Stimulated activated naive CD8-positive, alpha-beta T cell treated with anti-CD3 and anti-CD28 coated beads, Interleukin-15, Interleukin-2, amounts not matched to agents 100 ng/mL and 50 ng/mL, for 24 hours (primary cell): ENCODE measurements at regions not wholly inside any gene's neighbourhood (a gene's known extent, or its start where the extent isn't known, plus 50 kb on each side); places are given as distances from the start of the nearest gene placed in this dataset.

ENCODE experiments used
- H3K27ac Mint-ChIP-seq: one replicate; pipeline ENCODE4 v1.8.0; 2021; ENCODE audit warnings: mild to moderate bottlenecking, mixed read lengths
- H3K27me3 Mint-ChIP-seq: one replicate; pipeline ENCODE4 v1.8.0; 2021; ENCODE audit warnings: mixed read lengths
- H3K36me3 Mint-ChIP-seq: one replicate; pipeline ENCODE4 v1.8.0; 2021; ENCODE audit warnings: low read depth, mixed read lengths
- H3K4me1 Mint-ChIP-seq: one replicate; pipeline ENCODE4 v1.8.0; 2021; ENCODE audit warnings: low read depth, mixed read lengths
- H3K4me3 Mint-ChIP-seq: one replicate; pipeline ENCODE4 v1.8.0; 2021; ENCODE audit warnings: mild to moderate bottlenecking, mixed read lengths
- H3K9me3 Mint-ChIP-seq: one replicate; pipeline ENCODE4 v1.8.0; 2021; ENCODE audit warnings: mixed read lengths

DNA sequence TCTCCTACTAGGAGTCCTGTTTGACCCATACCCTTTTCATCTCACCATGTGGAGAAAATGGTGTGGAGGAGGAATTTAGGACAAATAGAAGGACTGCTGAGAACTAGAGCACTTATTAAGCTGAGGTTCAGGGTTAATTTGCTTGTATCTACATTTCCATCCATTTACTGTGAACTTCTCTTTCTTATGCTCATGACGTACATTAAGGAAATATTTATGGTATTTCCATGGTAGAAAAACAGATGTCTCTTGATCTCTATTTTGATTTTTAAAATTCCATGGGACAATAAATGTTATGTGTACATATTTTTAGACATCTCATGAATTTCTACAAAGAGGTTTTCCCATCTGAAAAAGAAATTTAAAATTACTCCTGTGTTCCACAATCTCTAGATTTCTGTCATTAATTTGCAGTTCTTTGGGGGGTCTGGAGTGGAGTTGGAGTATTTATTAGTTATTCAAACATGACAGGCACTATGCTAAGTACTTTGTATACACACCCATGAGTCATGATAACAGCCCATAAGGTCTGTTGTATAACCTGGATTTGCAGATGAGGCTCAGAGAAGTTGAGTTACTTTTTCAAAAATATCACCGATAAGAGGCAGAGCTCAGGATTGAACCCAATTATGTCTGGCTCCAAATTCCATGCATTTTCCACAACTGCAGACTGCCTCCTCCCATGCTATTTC is 112.6 kb downstream of the COPS8 start:
- H3K27ac Mint-ChIP-seq = no peak overlapping the region
- H3K4me3 Mint-ChIP-seq = no peak overlapping the region
- peaks cover 9% of the 10 kb centered on the region for H3K27me3 Mint-ChIP-seq
- peaks cover 19% of the 10 kb centered on the region for H3K4me1 Mint-ChIP-seq
- no peaks in the 10 kb centered on the region for H3K36me3 Mint-ChIP-seq
- H3K9me3 Mint-ChIP-seq = no peaks in the 10 kb centered on the region

DNA sequence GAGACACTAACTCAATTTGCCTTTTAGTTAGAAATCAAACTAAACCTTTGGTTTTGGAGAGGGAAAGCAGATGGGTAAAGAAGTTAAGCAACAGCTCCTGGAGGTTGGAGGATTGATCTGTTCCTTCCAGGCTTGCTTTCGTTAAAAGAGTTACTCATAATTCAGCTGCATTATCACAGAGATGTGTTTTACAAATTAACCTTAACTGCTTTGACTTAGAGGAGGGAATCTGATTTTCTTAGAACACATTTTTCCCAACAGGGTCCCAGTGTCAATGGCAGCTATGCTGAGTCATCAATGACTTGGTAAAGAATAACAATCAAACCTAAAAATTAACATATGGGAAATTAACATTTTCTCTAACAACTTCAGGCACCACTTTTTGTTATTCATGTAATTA is 113.4 kb downstream of the COPS8 start:
- no peaks in the 10 kb centered on the region for H3K9me3 Mint-ChIP-seq
- peaks cover 19% of the 10 kb centered on the region for H3K4me1 Mint-ChIP-seq

DNA sequence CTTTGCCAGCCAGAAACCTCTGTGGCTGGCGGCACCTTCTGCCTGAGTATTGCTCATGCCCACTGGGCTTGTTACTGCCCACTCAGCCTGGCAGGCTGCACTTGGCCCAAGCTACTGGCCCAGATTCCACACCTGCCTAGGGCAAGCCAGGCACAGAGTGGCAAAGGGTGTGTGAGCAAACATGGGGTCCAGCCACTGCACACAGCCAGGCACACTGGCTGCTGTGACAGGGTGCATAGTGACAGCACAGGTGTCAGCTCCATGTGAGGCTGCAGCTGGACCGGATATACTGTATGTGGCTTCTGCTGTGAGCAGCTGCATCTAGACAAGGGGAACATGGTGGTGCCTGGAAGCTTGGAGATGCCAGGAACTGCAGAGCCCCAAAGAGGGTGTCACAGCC is 113.9 kb downstream of the COPS8 start:
- H3K4me3 Mint-ChIP-seq = no peak overlapping the region
- H3K27me3 Mint-ChIP-seq = peaks cover 15% of the 10 kb centered on the region
- peaks cover 19% of the 10 kb centered on the region for H3K4me1 Mint-ChIP-seq
- no peak overlapping the region for H3K27ac Mint-ChIP-seq
- no peaks in the 10 kb centered on the region for H3K9me3 Mint-ChIP-seq
- no peaks in the 10 kb centered on the region for H3K36me3 Mint-ChIP-seq

More for the DNA sequence above, 113.4 kb downstream of the COPS8 start:
- Mint-ChIP-seq H3K36me3 (no peaks in the 10 kb centered on the region), H3K4me3 (no peak overlapping the region), H3K27me3 (peaks cover 15% of the 10 kb centered on the region), H3K27ac (no peak overlapping the region)

DNA sequence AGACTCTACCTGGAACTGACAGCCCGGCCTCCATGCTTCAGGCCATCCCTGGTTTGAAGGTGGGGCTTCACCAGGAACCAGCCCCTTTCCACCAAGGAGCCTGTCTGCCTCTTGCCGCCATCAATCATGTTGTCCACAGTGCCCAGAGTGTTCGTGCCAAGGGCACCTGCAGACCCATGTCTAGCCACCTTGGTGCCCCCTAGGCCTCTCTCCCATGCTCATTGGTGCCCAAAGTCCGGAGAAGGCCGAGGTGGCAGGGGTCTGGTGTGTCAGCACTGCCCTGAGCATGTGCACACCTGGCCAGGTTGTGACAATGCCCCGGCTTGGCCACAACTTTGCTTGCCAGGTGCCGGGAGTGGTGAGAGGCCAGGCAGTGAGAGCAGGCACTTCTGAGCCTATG is 114.8 kb downstream of the COPS8 start:
- Mint-ChIP-seq H3K27me3 (peaks cover 20% of the 10 kb centered on the region), H3K27ac (no peak overlapping the region), H3K4me3 (no peak overlapping the region)

DNA sequence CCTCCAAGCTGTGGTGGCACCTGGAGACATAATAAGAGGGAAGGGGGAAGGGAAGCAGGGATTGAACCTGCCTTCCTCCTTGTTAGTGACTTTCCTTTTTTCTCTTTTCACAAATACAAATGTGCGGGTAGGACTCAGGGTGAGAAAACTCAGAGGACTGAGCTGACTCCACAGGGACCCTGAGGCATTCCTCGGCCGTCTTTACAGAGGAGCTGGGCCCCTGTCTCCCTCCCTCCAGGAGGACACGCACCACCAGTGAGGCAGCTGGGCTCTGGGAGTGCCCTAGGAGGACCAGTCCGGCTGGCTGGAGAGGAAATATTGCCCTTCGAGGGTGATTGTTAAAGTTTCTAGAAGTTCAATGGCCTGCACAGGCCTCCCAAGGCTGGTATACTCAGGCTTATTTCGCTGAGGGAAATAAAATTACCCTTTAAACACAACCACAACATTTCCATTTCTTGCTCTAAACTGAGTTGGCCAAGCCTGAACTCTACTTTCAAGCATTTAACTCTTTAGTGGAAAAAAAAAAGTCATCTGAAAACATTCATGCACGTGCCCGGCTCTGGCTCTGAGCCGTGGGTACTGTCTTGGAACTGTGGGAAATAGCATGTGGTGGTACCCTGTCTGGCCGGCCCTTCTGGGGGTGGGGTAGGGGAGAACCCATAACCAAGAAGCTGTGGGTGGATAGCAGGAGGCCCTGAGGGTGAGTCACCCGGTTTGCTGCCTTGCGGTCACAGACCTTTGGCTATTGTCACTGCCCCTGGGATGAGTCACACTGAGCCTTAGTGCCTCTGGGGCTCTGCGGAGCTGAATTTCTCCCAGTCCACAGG is 116.0 kb downstream of the COPS8 start:
- no peaks in the 10 kb centered on the region for H3K36me3 Mint-ChIP-seq
- H3K9me3 Mint-ChIP-seq = no peaks in the 10 kb centered on the region
- no peak overlapping the region for H3K27ac Mint-ChIP-seq
- peaks cover 19% of the 10 kb centered on the region for H3K4me1 Mint-ChIP-seq
- H3K27me3 Mint-ChIP-seq = peaks cover 20% of the 10 kb centered on the region
- no peak overlapping the region for H3K4me3 Mint-ChIP-seq

More for the DNA sequence above, 114.8 kb downstream of the COPS8 start:
- Mint-ChIP-seq H3K9me3 (no peaks in the 10 kb centered on the region), H3K36me3 (no peaks in the 10 kb centered on the region), H3K4me1 (peaks cover 19% of the 10 kb centered on the region)

DNA sequence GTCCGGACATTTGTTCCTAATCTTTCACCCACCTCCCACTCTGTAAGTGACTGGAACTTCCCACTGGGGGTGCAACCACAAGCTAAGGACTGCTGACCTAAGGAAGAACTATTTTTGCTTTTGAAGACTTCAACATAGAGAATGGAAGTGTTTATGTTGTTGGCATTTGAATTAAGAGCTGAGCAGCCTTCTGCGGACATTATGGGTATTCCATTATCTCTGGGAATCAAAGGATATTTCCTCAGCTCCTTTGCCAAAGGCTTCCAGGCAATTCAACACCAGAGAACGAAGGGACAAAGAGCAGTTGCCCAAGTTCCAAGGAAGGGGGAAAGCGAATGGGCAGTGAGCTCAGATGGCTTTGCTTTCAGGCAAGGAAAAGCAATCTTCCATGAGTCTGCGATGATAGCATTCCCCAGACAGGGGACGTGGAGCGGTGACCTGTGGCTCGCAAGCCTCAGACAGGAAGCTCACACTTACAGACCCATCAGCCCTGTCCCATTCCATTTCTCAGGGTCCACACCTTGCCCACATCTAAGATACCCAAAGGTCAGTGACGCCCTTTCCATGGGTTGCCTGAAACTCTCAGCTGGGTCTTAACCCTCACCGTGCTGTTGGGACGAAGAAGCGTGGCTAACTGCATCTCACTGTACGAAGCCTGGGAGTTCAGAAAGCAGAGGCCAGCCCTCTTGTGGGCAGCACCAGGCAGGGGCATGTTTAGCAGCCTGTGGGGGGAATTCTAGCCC is 116.8 kb downstream of the COPS8 start:
- Mint-ChIP-seq H3K4me1 (peaks cover 19% of the 10 kb centered on the region), H3K27ac (no peak overlapping the region), H3K36me3 (no peaks in the 10 kb centered on the region), H3K4me3 (no peak overlapping the region), H3K27me3 (peaks cover 14% of the 10 kb centered on the region), H3K9me3 (no peaks in the 10 kb centered on the region)

DNA sequence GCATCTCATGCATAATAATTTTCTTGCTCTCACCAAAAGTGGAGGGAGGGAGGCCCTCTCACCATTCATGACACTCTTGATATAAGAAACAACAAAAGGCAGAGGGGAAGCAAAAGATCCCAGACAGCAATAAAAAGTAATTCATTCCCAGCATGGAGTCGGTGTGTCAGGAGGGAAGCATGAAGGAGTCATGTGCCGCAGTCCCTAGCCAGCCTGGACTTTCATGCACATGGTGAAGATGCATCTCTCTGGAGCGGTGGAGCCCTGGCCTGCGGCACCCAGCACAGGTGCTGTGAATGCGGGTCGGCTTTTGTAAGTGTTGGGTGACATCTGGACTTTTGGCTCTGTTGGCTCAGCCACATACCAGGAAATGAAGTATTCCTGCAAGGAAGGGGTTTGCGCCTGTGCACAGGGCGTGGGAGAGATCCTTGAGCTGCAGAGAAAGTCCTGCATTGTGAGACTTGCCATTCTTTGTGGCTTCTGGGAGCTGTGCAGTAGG is 119.4 kb downstream of the COPS8 start:
- H3K9me3 Mint-ChIP-seq = no peaks in the 10 kb centered on the region
- H3K27me3 Mint-ChIP-seq = peaks cover 22% of the 10 kb centered on the region
- H3K27ac Mint-ChIP-seq = no peak overlapping the region
- H3K36me3 Mint-ChIP-seq = no peaks in the 10 kb centered on the region
- peaks cover 19% of the 10 kb centered on the region for H3K4me1 Mint-ChIP-seq
- H3K4me3 Mint-ChIP-seq = no peak overlapping the region

DNA sequence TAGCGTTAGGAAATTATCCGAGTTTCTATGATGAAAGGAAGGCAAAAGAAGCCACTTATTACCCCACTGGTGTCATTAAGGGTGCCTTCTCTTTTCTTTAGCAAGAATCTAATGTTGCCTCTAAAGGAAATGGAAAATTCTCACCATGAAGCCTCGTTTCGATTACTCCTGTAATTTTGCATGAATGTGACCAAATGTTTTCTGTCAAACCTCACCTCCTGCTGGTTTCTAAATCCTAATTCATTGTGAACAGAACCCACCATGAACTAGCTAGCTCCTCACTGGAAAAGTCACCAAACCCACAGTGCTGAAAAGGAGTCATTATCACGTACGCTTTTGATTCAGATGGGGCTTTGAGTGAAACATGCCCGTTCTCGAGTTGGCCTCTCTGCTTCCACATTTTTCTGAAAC is 119.9 kb downstream of the COPS8 start:
- H3K27ac Mint-ChIP-seq = no peak overlapping the region
- peaks cover 27% of the 10 kb centered on the region for H3K27me3 Mint-ChIP-seq
- no peak overlapping the region for H3K4me3 Mint-ChIP-seq
- no peaks in the 10 kb centered on the region for H3K36me3 Mint-ChIP-seq
- H3K9me3 Mint-ChIP-seq = no peaks in the 10 kb centered on the region
- H3K4me1 Mint-ChIP-seq = peaks cover 19% of the 10 kb centered on the region

DNA sequence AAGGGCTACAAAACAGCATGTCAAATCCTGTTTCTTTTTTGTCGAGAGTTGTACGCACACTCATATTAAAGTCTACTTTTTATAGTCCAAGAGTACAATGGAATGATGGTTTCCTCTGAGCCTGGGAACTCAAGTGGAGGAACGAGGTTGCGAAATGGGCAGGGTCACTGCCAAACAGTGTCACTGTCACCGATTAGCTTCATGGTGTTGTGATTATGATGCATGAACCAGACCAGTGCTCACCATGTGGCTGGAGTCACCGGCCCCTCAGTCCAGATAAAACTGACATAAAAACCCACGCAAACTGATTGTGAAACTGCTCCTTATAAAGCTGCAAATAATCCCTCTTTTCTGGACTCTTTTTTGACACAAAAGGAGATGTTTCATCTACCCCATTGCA is 122.0 kb downstream of the COPS8 start:
- Mint-ChIP-seq H3K9me3 (no peaks in the 10 kb centered on the region), H3K36me3 (no peaks in the 10 kb centered on the region), H3K4me3 (no peak overlapping the region), H3K27ac (no peak overlapping the region), H3K4me1 (peaks cover 2% of the 10 kb centered on the region), H3K27me3 (peaks cover 29% of the 10 kb centered on the region)

DNA sequence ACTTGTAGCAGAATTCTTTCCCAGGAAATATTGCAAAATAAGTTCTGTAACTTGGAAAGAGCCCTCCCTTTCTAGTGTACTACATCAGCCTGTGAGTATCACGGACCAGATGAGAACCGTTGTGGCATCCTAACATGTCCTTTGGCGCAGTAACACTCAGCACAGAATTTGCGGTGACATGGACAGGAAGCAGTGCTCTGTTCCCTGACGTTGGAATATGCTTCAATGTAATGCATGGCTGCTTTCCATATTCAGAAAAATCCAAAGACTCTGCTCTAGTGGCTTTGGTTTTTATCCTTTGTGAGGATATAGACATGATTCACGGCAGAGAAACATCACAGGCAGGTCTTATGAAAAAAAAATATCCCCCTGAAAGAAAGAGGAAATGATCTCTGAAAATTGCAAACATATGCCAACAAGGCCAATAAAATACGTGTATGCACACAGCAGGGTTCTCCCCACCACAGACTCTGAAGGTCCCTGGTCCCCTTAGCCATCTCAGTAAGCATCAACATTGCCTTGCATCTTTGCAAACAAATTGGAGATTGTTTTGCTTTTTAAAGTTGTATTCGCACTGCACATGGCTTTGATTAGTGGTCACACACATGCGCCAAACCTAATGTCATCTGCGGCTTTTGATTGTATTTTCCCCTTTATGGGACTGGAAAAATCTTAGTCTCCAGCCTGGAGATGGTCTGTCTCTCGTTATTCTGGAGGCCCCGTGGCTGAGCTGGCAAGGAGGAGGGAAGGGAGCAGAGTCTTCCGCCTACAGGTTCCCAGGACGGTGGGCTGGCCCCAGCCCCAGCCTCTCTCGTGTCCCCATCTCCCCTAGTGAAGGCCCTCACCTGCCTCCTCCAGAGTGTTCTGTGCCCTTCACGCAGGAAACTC is 122.9 kb downstream of the COPS8 start:
- H3K36me3 Mint-ChIP-seq = no peaks in the 10 kb centered on the region
- H3K9me3 Mint-ChIP-seq = no peaks in the 10 kb centered on the region
- peaks cover 26% of the 10 kb centered on the region for H3K27me3 Mint-ChIP-seq
- no peak overlapping the region for H3K4me3 Mint-ChIP-seq
- H3K4me1 Mint-ChIP-seq = no peaks in the 10 kb centered on the region
- no peak overlapping the region for H3K27ac Mint-ChIP-seq

DNA sequence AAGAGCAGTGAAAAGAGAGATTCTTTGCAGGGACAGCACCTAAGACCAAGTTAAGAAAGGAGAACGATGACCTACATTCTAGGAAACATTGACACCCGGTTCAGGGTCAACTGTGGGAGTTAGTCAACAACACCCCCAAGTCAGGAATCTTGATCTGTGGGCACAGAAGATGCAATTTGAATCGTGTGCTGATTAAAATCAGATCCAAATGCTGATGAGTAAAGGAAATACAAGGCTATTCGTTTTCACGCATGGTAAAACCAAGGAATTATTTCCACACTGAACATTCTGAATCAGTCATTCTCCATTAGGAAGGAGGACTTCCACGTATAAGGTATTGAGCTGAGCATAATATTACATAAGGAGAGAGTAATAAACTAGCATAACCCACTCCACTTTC is 124.2 kb downstream of the COPS8 start:
- Mint-ChIP-seq H3K4me1 (no peaks in the 10 kb centered on the region), H3K36me3 (no peaks in the 10 kb centered on the region), H3K27me3 (peaks cover 20% of the 10 kb centered on the region), H3K27ac (no peak overlapping the region), H3K9me3 (no peaks in the 10 kb centered on the region), H3K4me3 (no peak overlapping the region)

DNA sequence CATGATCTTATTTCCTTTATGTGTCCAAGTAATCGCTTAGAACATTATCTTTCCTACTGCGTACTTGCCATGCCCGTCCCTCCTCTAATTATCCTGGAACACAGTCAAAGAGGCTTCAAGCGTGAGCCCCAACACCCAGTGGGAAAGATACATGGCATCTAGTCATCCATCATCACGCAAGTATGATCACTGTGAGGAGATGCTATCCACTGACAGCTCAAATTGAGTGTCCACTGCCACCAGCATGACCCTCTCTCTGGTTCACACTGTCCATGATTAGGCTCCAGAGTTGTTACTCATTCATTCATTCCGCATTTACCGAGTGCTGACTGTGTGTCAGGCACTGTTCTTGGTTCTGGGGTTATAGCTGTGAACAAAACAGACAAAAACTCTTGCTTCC is 124.6 kb downstream of the COPS8 start:
- H3K4me3 Mint-ChIP-seq = no peak overlapping the region
- H3K36me3 Mint-ChIP-seq = no peaks in the 10 kb centered on the region
- H3K9me3 Mint-ChIP-seq = no peaks in the 10 kb centered on the region
- no peak overlapping the region for H3K27ac Mint-ChIP-seq
- H3K4me1 Mint-ChIP-seq = no peaks in the 10 kb centered on the region
- peaks cover 18% of the 10 kb centered on the region for H3K27me3 Mint-ChIP-seq

DNA sequence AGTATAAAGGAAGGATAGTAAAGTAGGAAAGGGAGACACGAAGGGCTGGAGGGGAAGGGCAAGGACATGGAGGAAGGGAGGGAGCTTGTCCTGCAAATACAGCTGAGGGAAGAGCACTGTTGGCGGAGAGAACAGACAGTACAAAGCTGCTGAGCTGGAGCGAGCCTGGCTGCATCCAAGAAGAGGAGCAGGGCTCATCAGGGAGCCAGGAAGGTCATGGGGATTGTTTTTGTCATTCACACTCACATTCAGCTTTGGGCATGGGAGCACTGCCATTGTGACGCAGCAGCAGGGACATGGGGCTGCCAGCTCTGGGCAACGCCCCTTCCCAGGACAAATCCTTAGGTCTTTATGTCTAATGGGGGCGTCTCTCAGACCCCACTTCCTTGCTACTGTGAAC is 125.1 kb downstream of the COPS8 start:
- no peaks in the 10 kb centered on the region for H3K9me3 Mint-ChIP-seq

More for the DNA sequence above, 125.1 kb downstream of the COPS8 start:
- Mint-ChIP-seq H3K27me3 (peaks cover 18% of the 10 kb centered on the region), H3K36me3 (no peaks in the 10 kb centered on the region), H3K4me3 (no peak overlapping the region), H3K27ac (no peak overlapping the region), H3K4me1 (no peaks in the 10 kb centered on the region)
